Mesodermal cell (in vitro differentiated cells): ENCODE measurements at regions not wholly inside any gene's neighbourhood (a gene's known extent, or its start where the extent isn't known, plus 50 kb on each side); places are given as distances from the start of the nearest gene placed in this dataset.

ENCODE experiments used
- H3K27ac ChIP-seq: 2 replicates; pipeline ENCODE4 v1.7.0; 2013; ENCODE audit warnings: mild to moderate bottlenecking, low read depth, low read length, moderate library complexity; ENCODE audit not compliant: severe bottlenecking
- H3K36me3 ChIP-seq: 2 replicates; pipeline ENCODE4 v1.7.1; 2013; ENCODE audit warnings: mild to moderate bottlenecking, low read length, moderate library complexity; ENCODE audit not compliant: control insufficient read depth, insufficient read depth
- H3K4me1 ChIP-seq: one replicate; pipeline ENCODE4 v1.7.1; 2013; ENCODE audit warnings: mild to moderate bottlenecking, low read length; ENCODE audit not compliant: insufficient read depth, control insufficient read depth, poor library complexity, severe bottlenecking
- H3K4me3 ChIP-seq: 2 replicates; pipeline ENCODE4 v1.7.0; 2013; ENCODE audit warnings: low read length, control low read depth, mild to moderate bottlenecking; ENCODE audit not compliant: insufficient read depth, poor library complexity, severe bottlenecking; ENCODE audit errors: extremely low read depth
- H3K9me3 ChIP-seq: 2 replicates; pipeline ENCODE4 v1.7.1; 2013; ENCODE audit warnings: mild to moderate bottlenecking, low read length, moderate library complexity; ENCODE audit not compliant: control insufficient read depth
- WGBS, 2 experiments: methylation state at CpG; one replicate each; pipeline ENCODE4 v1.1.5; 2013; ENCODE audit warnings: missing lambda C conversion rate in 2 of 2; ENCODE audit not compliant: insufficient coverage in 2 of 2; 5-methylcytosine and 5-hydroxymethylcytosine counted together

GRCh38 chr9:91132576-91133073, 229.1 kb downstream of the AUH start:
- 86 to 89% methylated on average over 1 of the region's 3 CpGs for WGBS, 2 experiments

GRCh38 chr9:91134608-91135007, 227.1 kb downstream of the AUH start:
- H3K9me3 ChIP-seq: no peaks in the 10 kb centered on the region
- H3K36me3 ChIP-seq: no peaks in the 10 kb centered on the region
- no peak overlapping the region for H3K4me3 ChIP-seq
- WGBS, 2 experiments: 100% methylated on average over 2 of the region's 2 CpGs; no CpG with 5 or more reads in 1 of the 2 experiments
- no peak overlapping the region for H3K27ac ChIP-seq
- H3K4me1 ChIP-seq: peaks cover 16% of the 10 kb centered on the region

More at GRCh38 chr9:91132576-91133073, 229.1 kb downstream of the AUH start:
- no peaks in the 10 kb centered on the region for H3K9me3 ChIP-seq
- H3K4me3 ChIP-seq: no peak overlapping the region
- H3K36me3 ChIP-seq: no peaks in the 10 kb centered on the region
- H3K4me1 ChIP-seq: peaks cover 8% of the 10 kb centered on the region
- no peak overlapping the region for H3K27ac ChIP-seq

GRCh38 chr9:91137391-91137790, 224.3 kb downstream of the AUH start:
- Histone ChIP-seq H3K9me3 (no peaks in the 10 kb centered on the region), H3K4me1 (peaks cover 8% of the 10 kb centered on the region), H3K36me3 (no peaks in the 10 kb centered on the region), H3K27ac (no peak overlapping the region), H3K4me3 (no peak overlapping the region)
- no CpG with 5 or more reads among the region's 1 CpG for WGBS, 2 experiments

DNA sequence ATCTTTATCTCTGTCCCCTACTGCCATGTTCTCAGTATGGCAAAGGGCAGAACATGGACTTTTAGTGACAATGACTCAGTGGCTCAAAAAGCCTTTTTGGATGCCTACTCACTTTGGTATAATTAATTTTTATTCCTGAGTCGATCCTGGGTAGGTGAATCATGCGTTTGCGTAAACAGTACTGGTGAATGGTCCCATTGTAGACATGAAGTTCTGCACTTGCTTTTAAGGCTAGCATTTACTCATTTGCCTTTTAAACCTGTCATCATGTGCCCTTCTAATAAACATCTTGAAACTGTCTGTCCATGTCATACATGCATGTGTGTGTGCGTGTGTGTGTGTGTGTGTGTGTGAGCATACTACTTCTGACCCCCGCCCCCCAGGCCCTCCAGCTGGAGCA, 223.0 kb downstream of the AUH start:
- Histone ChIP-seq H3K4me3 (no peak overlapping the region), H3K4me1 (peaks cover 8% of the 10 kb centered on the region), H3K27ac (no peak overlapping the region), H3K36me3 (no peaks in the 10 kb centered on the region), H3K9me3 (no peaks in the 10 kb centered on the region)
- 75 to 96% methylated on average over 3 of the region's 5 CpGs for WGBS, 2 experiments

GRCh38 chr9:91141407-91141965, 220.2 kb downstream of the AUH start:
- H3K36me3 ChIP-seq: no peaks in the 10 kb centered on the region
- no peak overlapping the region for H3K4me3 ChIP-seq
- H3K27ac ChIP-seq: no peak overlapping the region
- peaks cover 8% of the 10 kb centered on the region for H3K4me1 ChIP-seq
- 0 to 50% methylated on average over 1 to 2 of the region's 3 CpGs for WGBS, 2 experiments
- peaks cover 7% of the 10 kb centered on the region for H3K9me3 ChIP-seq

- no peak overlapping the region for H3K4me3 ChIP-seq
- H3K9me3 ChIP-seq: peaks cover 7% of the 10 kb centered on the region
- H3K27ac ChIP-seq: no peak overlapping the region
- peaks cover 8% of the 10 kb centered on the region for H3K4me1 ChIP-seq
- 97 to 100% methylated on average over 1 to 4 of the region's 5 CpGs for WGBS, 2 experiments
- H3K36me3 ChIP-seq: no peaks in the 10 kb centered on the region
These were observed 218.6 kb downstream of the AUH start for GRCh38 chr9:91143162-91143561.

DNA sequence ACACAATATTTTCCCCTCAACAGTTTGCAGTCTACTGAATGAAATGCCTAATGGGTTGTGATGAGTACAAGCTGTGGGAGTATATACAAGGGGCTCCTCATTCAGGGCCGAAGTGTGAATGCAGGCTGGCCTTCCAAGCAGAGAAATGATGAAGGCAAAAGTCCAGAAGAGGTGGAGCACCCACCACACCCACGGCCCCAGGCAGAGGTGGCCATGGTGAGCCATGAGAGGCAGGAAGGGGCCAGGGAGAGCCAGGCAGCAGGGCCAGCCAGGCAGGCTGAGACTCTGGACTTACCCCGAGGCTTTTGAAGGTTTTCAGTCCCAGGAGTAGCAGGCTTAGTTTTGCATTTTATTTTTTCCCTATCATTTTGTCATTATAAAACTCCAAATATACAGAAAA, 218.1 kb downstream of the AUH start:
- peaks cover 8% of the 10 kb centered on the region for H3K9me3 ChIP-seq
- WGBS, 2 experiments: 78 to 100% methylated on average over 2 of the region's 3 CpGs
- no peak overlapping the region for H3K4me3 ChIP-seq
- peaks cover 5% of the 10 kb centered on the region for H3K4me1 ChIP-seq
- H3K36me3 ChIP-seq: no peaks in the 10 kb centered on the region
- no peak overlapping the region for H3K27ac ChIP-seq

- Histone ChIP-seq H3K9me3 (peaks cover 16% of the 10 kb centered on the region), H3K4me3 (no peak overlapping the region), H3K36me3 (no peaks in the 10 kb centered on the region), H3K4me1 (no peaks in the 10 kb centered on the region), H3K27ac (no peak overlapping the region)
- 86% methylated on average over 2 of the region's 3 CpGs; no CpG with 5 or more reads in 1 of the 2 experiments for WGBS, 2 experiments
These were observed 216.9 kb downstream of the AUH start for GRCh38 chr9:91144769-91145168.

DNA sequence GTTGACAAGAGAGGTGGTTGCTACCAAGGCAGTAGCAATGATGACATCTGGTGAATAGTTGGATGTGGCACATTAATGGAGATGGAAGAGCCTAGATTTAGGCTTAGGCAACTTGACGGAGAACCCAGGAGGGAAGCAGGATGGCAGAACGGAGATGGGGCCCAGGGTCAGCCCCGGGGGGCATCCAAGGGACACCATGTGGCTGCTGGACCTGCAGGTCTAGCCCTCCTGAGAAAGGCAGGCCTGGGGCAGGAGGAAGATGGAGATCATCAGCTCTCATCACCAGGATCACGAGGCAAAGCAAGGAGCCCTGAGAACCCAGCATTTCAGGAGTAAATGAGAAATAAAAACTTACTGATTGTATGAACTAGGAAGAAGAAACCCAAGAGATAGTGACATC, 216.2 kb downstream of the AUH start:
- Histone ChIP-seq H3K4me3 (no peak overlapping the region), H3K4me1 (no peaks in the 10 kb centered on the region), H3K27ac (no peak overlapping the region), H3K9me3 (peaks cover 16% of the 10 kb centered on the region), H3K36me3 (no peaks in the 10 kb centered on the region)
- 82 to 88% methylated on average over 4 of the region's 4 CpGs for WGBS, 2 experiments

GRCh38 chr9:91146391-91147019, 215.2 kb downstream of the AUH start:
- Histone ChIP-seq H3K9me3 (peaks cover 16% of the 10 kb centered on the region), H3K4me3 (no peak overlapping the region), H3K36me3 (no peaks in the 10 kb centered on the region), H3K27ac (no peak overlapping the region), H3K4me1 (no peaks in the 10 kb centered on the region)
- 91 to 94% methylated on average over 6 to 9 of the region's 10 CpGs for WGBS, 2 experiments

GRCh38 chr9:91147079-91147708, 214.5 kb downstream of the AUH start:
- H3K9me3 ChIP-seq: peaks cover 16% of the 10 kb centered on the region
- no peaks in the 10 kb centered on the region for H3K4me1 ChIP-seq
- 84 to 93% methylated on average over 4 to 5 of the region's 5 CpGs for WGBS, 2 experiments
- no peak overlapping the region for H3K4me3 ChIP-seq
- H3K27ac ChIP-seq: no peak overlapping the region
- no peaks in the 10 kb centered on the region for H3K36me3 ChIP-seq
